ENCODE measurements at regions not wholly inside any gene's neighbourhood (a gene's known extent, or its start where the extent isn't known, plus 50 kb on each side); places are given as distances from the start of the nearest gene placed in this dataset.

- no peak for DNase-seq (ENCODE audit: low read depth)
- in situ Hi-C loops (cut with HindIII; ENCODE audit: low sequenced_read_pairs), result no loop called here
- no peak overlapping the region for H3K4me3 ChIP-seq (ENCODE audit: low read depth, low read length)
- TF ChIP-seq CTCF (IDR thresholded peaks at IDR 0.05; ENCODE audit: low read depth, low read length, missing control alignments), result no peak
These were observed 90.2 kb upstream of the UQCRFS1 start for GRCh38 chr19:29303069-29303718.

- DNase-seq (ENCODE audit: low read depth), result no peak
- in situ Hi-C loops (cut with HindIII; ENCODE audit: low sequenced_read_pairs), result no loop called here
- H3K4me3 ChIP-seq (ENCODE audit: low read depth, low read length), result no peak overlapping the region
These were observed 90.8 kb upstream of the UQCRFS1 start for GRCh38 chr19:29303719-29304090.

GRCh38 chr19:29305268-29305667, 92.3 kb upstream of the UQCRFS1 start:
- in situ Hi-C loops (cut with HindIII; ENCODE audit: low sequenced_read_pairs), result no loop called here
- no peak for TF ChIP-seq CTCF (IDR thresholded peaks at IDR 0.05; ENCODE audit: low read depth, low read length, missing control alignments)
- no peak overlapping the region for H3K4me3 ChIP-seq (ENCODE audit: low read depth, low read length)
- no peak for DNase-seq (ENCODE audit: low read depth)

More at GRCh38 chr19:29303719-29304090, 90.8 kb upstream of the UQCRFS1 start:
- TF ChIP-seq CTCF (IDR thresholded peaks at IDR 0.05; ENCODE audit: low read depth, low read length, missing control alignments), result no peak

GRCh38 chr19:29308977-29309590, 96.1 kb upstream of the UQCRFS1 start:
- DNase-seq (ENCODE audit: low read depth), result no peak
- H3K4me3 ChIP-seq (ENCODE audit: low read depth, low read length), result no peak overlapping the region
- in situ Hi-C loops (cut with HindIII; ENCODE audit: low sequenced_read_pairs), result no loop called here
- no peak for TF ChIP-seq CTCF (IDR thresholded peaks at IDR 0.05; ENCODE audit: low read depth, low read length, missing control alignments)

GRCh38 chr19:29309637-29310036, 96.7 kb upstream of the UQCRFS1 start:
- no peak for DNase-seq (ENCODE audit: low read depth)
- in situ Hi-C loops (cut with HindIII; ENCODE audit: low sequenced_read_pairs), result no loop called here

GRCh38 chr19:29311191-29311790, 98.3 kb upstream of the UQCRFS1 start:
- no peak for DNase-seq (ENCODE audit: low read depth)
- in situ Hi-C loops (cut with HindIII; ENCODE audit: low sequenced_read_pairs), result no loop called here
- TF ChIP-seq CTCF (IDR thresholded peaks at IDR 0.05; ENCODE audit: low read depth, low read length, missing control alignments), result no peak
- no peak overlapping the region for H3K4me3 ChIP-seq (ENCODE audit: low read depth, low read length)

More at GRCh38 chr19:29309637-29310036, 96.7 kb upstream of the UQCRFS1 start:
- TF ChIP-seq CTCF (IDR thresholded peaks at IDR 0.05; ENCODE audit: low read depth, low read length, missing control alignments), result no peak
- no peak overlapping the region for H3K4me3 ChIP-seq (ENCODE audit: low read depth, low read length)

Measured in astrocyte of the cerebellum (primary cell).